ENCODE measurements at regions not wholly inside any gene's neighbourhood (a gene's known extent, or its start where the extent isn't known, plus 50 kb on each side); places are given as distances from the start of the nearest gene placed in this dataset.

DNA sequence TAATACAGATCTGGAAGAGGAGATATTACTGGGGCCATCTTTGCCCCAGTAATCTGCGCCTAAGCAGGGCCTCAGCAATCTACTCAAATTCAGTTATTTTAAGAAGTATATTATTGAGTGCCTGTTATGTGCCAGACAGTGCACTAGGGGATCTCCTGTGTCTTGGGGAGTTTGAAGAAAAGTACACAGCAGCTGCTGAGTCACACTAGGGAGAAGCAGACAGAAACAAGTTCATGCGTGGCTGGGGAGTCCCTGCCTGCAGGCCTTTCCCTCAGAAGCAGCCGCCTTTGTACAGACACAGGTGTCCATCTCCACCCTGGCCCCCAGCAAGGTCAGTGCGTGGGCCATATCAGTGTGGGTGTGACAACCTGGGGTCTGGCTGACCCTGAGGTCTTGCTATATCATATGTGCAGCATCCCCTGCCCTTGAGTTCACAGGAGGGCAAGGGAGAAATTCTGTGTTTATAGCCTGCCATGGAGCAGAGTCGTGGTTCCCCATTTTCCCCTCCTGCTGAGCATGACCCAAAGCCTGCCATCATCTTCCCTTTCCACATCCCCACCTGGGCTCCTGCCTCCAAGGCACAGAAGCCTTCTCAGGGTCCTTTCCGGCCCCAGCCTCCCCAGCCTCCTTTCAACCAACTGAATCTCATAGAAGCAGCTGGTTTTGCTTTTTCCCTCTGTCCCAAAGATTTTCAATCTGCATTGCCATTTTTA, 229.9 kb upstream of the SDK2 start:
- ATAC-seq (no peak), DNase-seq (no peak)
- H3K9me3 Mint-ChIP-seq, result peaks cover 0 to 3% (median 0%) of the 10 kb centered on the region in 9 donors
- POLR2A ChIA-PET, result no interaction called here
- H3K27me3 Mint-ChIP-seq, result peaks cover 0 to 2% (median 1%) of the 10 kb centered on the region in 5 donors
- no peak overlapping the region for H3K27ac Mint-ChIP-seq
- H3K4me3 Mint-ChIP-seq, result no peak overlapping the region
- H3K4me1 Mint-ChIP-seq, result no peaks in the 10 kb centered on the region
- H3K36me3 Mint-ChIP-seq, result no peaks in the 10 kb centered on the region

- ATAC-seq (no peak), DNase-seq (no peak)
- no peak overlapping the region for H3K4me3 Mint-ChIP-seq
- no peaks in the 10 kb centered on the region for H3K36me3 Mint-ChIP-seq
- H3K4me1 Mint-ChIP-seq, result no peaks in the 10 kb centered on the region
- peaks cover 0 to 4% (median 2%) of the 10 kb centered on the region in 5 donors for H3K27me3 Mint-ChIP-seq
- H3K9me3 Mint-ChIP-seq, result peaks cover 0 to 3% (median 0%) of the 10 kb centered on the region in 9 donors
- no peak overlapping the region for H3K27ac Mint-ChIP-seq
- POLR2A ChIA-PET, result no interaction called here
These were observed 231.1 kb upstream of the SDK2 start for GRCh38 chr17:73875346-73875745.

GRCh38 chr17:73877962-73878361, 233.7 kb upstream of the SDK2 start:
- peaks cover 0 to 8% (median 5%) of the 10 kb centered on the region in 5 donors for H3K27me3 Mint-ChIP-seq
- POLR2A ChIA-PET, result no interaction called here
- no peak overlapping the region for H3K27ac Mint-ChIP-seq
- H3K4me3 Mint-ChIP-seq, result no peak overlapping the region
- ATAC-seq, result no peak
- no peaks in the 10 kb centered on the region for H3K9me3 Mint-ChIP-seq
- no peaks in the 10 kb centered on the region for H3K36me3 Mint-ChIP-seq
- DNase-seq, result no peak
- peaks cover 0 to 2% (median 0%) of the 10 kb centered on the region in 4 donors for H3K4me1 Mint-ChIP-seq

- Mint-ChIP-seq H3K27ac (no peak overlapping the region), H3K4me1 (peaks cover 0 to 2% (median 0%) of the 10 kb centered on the region in 4 donors), H3K9me3 (no peaks in the 10 kb centered on the region), H3K27me3 (peaks cover 0 to 8% (median 5%) of the 10 kb centered on the region in 5 donors), H3K4me3 (no peak overlapping the region), H3K36me3 (no peaks in the 10 kb centered on the region)
- ATAC-seq (no peak), DNase-seq (peak in 1 of 10 donors; percentile 16)
- POLR2A ChIA-PET, result no interaction called here
These were observed 234.7 kb upstream of the SDK2 start for GRCh38 chr17:73878923-73879322.

- DNase-seq, result no peak
- H3K27me3 Mint-ChIP-seq, result peaks cover 0 to 12% (median 5%) of the 10 kb centered on the region in 5 donors
- POLR2A ChIA-PET, result no interaction called here
- H3K9me3 Mint-ChIP-seq, result no peaks in the 10 kb centered on the region
- H3K4me3 Mint-ChIP-seq, result no peak overlapping the region
- no peaks in the 10 kb centered on the region for H3K36me3 Mint-ChIP-seq
- no peak for ATAC-seq
- peaks cover 0 to 2% (median 0%) of the 10 kb centered on the region in 4 donors for H3K4me1 Mint-ChIP-seq
- no peak overlapping the region for H3K27ac Mint-ChIP-seq
These were observed 235.7 kb upstream of the SDK2 start for GRCh38 chr17:73879987-73880386.

DNA sequence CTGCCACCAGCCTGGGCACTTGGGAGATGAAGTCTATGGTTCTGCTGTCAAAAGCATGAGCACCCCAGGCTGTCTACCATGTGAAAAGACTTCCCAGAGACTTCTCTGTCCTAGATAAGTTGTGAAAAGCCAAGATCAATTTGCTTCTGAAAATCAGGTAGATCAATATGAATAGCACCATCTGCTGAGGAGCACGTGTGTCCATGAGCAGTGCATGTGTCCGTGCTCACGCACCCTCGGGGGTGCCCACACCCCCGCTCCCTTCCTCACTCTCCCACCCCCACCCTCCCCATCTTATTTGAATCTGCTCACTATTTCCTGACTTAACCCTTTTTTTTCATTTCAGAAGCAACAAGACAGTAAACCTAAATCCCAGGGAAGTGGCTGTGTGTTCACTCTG, 238.3 kb upstream of the SDK2 start:
- H3K27me3 Mint-ChIP-seq, result peaks cover 0 to 12% (median 7%) of the 10 kb centered on the region in 5 donors
- no peaks in the 10 kb centered on the region for H3K36me3 Mint-ChIP-seq
- H3K4me3 Mint-ChIP-seq, result no peak overlapping the region
- POLR2A ChIA-PET, result no interaction called here
- H3K27ac Mint-ChIP-seq, result peak overlapping the region in 1 of 10 donors; percentile 72
- DNase-seq, result no peak
- peaks cover 0 to 2% (median 0%) of the 10 kb centered on the region in 4 donors for H3K4me1 Mint-ChIP-seq
- ATAC-seq, result no peak
- H3K9me3 Mint-ChIP-seq, result no peaks in the 10 kb centered on the region

- Mint-ChIP-seq H3K27ac (no peak overlapping the region), H3K4me1 (peaks cover 0 to 4% (median 0%) of the 10 kb centered on the region in 4 donors), H3K27me3 (peaks cover 0 to 12% (median 7%) of the 10 kb centered on the region in 5 donors), H3K9me3 (no peaks in the 10 kb centered on the region), H3K4me3 (no peak overlapping the region), H3K36me3 (no peaks in the 10 kb centered on the region)
- ATAC-seq (no peak), DNase-seq (no peak)
- POLR2A ChIA-PET, result no interaction called here
These were observed 238.9 kb upstream of the SDK2 start for GRCh38 chr17:73883175-73883574.

- no peak for ATAC-seq
- DNase-seq, result no peak
- no peaks in the 10 kb centered on the region for H3K9me3 Mint-ChIP-seq
- POLR2A ChIA-PET, result no interaction called here
- H3K36me3 Mint-ChIP-seq, result no peaks in the 10 kb centered on the region
- peaks cover 0 to 5% (median 1%) of the 10 kb centered on the region in 5 donors for H3K27me3 Mint-ChIP-seq
- no peak overlapping the region for H3K4me3 Mint-ChIP-seq
- no peak overlapping the region for H3K27ac Mint-ChIP-seq
- H3K4me1 Mint-ChIP-seq, result peaks cover 0 to 2% (median under 1%) of the 10 kb centered on the region in 4 donors
These were observed 243.5 kb upstream of the SDK2 start for GRCh38 chr17:73887739-73888138.

GRCh38 chr17:73888862-73889261, 244.6 kb upstream of the SDK2 start:
- POLR2A ChIA-PET, result no interaction called here
- ATAC-seq (no peak), DNase-seq (no peak)
- Mint-ChIP-seq H3K4me1 (peaks cover 0 to 2% (median under 1%) of the 10 kb centered on the region in 4 donors), H3K36me3 (no peaks in the 10 kb centered on the region), H3K27me3 (peaks cover 0 to 8% (median 0%) of the 10 kb centered on the region in 5 donors), H3K4me3 (no peak overlapping the region), H3K27ac (no peak overlapping the region), H3K9me3 (peaks cover 0 to 3% (median 0%) of the 10 kb centered on the region in 9 donors)

GRCh38 chr17:73889439-73889838, 245.2 kb upstream of the SDK2 start:
- POLR2A ChIA-PET, result no interaction called here
- ATAC-seq, result no peak
- H3K27me3 Mint-ChIP-seq, result peaks cover 0 to 6% (median 0%) of the 10 kb centered on the region in 5 donors

GRCh38 chr17:73890831-73891405, 246.7 kb upstream of the SDK2 start:
- no peaks in the 10 kb centered on the region for H3K36me3 Mint-ChIP-seq
- H3K27ac Mint-ChIP-seq, result no peak overlapping the region
- POLR2A ChIA-PET, result no interaction called here
- DNase-seq, result no peak
- peaks cover 0 to 7% (median 0%) of the 10 kb centered on the region in 5 donors for H3K27me3 Mint-ChIP-seq
- H3K4me3 Mint-ChIP-seq, result no peak overlapping the region
- peaks cover 0 to 5% (median 0%) of the 10 kb centered on the region in 9 donors for H3K9me3 Mint-ChIP-seq
- ATAC-seq, result no peak
- peaks cover 0 to 2% (median under 1%) of the 10 kb centered on the region in 4 donors for H3K4me1 Mint-ChIP-seq

More at GRCh38 chr17:73889439-73889838, 245.2 kb upstream of the SDK2 start:
- H3K36me3 Mint-ChIP-seq, result no peaks in the 10 kb centered on the region
- no peak for DNase-seq
- peaks cover 0 to 2% (median under 1%) of the 10 kb centered on the region in 4 donors for H3K4me1 Mint-ChIP-seq
- peak overlapping the region in 1 of 10 donors; percentile 16 for H3K27ac Mint-ChIP-seq
- H3K4me3 Mint-ChIP-seq, result no peak overlapping the region
- H3K9me3 Mint-ChIP-seq, result peaks cover 0 to 5% (median 0%) of the 10 kb centered on the region in 9 donors

DNA sequence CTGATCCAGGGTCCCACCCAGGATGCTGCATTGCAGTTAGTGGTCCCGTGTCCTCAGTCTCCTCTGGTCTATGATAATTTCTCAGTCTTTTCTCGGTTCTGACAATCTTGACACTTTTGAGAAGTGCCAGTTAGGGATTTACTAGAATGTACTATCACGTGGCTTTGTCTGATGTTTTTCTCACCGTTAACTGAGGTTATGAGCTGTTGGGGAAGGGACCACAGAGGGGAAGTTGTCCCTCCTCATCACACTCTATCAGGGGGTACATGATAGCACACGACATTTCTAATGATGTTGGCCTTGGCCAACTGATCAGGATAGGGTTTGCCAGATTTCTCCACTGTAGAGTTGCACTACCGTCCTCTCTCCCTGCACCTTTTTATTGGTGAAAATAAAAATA, 250.9 kb upstream of the SDK2 start:
- H3K9me3 Mint-ChIP-seq, result peaks cover 0 to 5% (median 0%) of the 10 kb centered on the region in 9 donors
- DNase-seq (no peak), ATAC-seq (no peak)
- no peak overlapping the region for H3K27ac Mint-ChIP-seq
- no peaks in the 10 kb centered on the region for H3K36me3 Mint-ChIP-seq
- no peak overlapping the region for H3K4me3 Mint-ChIP-seq
- peaks cover 13 to 24% (median 20%) of the 10 kb centered on the region in 5 donors for H3K27me3 Mint-ChIP-seq
- POLR2A ChIA-PET, result no interaction called here
- no peaks in the 10 kb centered on the region for H3K4me1 Mint-ChIP-seq

DNA sequence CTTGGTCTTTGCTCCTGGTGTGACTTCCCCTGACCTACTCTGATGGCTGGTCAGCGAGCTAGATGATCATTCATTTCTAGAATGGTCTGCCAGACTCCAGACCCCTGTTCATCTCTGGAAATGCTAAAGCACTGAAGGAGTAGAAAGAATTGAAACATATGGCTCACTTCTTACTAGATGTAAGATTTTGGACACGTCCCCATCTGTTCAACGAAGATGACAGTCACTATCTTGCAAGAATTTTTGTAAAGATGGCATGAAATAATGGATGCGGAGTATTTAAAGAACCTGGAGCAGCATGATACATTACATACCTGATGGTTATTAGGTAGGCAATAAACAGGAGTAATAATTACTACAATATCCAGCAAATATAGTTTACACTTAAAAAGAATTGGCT, 252.7 kb upstream of the SDK2 start:
- DNase-seq (no peak), ATAC-seq (no peak)
- Mint-ChIP-seq H3K4me1 (peaks cover 4 to 13% (median 9%) of the 10 kb centered on the region in 4 donors), H3K9me3 (peaks cover 0 to 5% (median 0%) of the 10 kb centered on the region in 9 donors), H3K4me3 (no peak overlapping the region), H3K36me3 (no peaks in the 10 kb centered on the region), H3K27ac (no peak overlapping the region), H3K27me3 (peaks cover 19 to 42% (median 35%) of the 10 kb centered on the region in 5 donors)
- POLR2A ChIA-PET, result no interaction called here
